VCaP (cell line): ENCODE measurements at regions not wholly inside any gene's neighbourhood (a gene's known extent, or its start where the extent isn't known, plus 50 kb on each side); places are given as distances from the start of the nearest gene placed in this dataset.
"Not testable (repeated sequence)": the region's sequence is repeated elsewhere in the genome, so short reads cannot be mapped to it uniquely, and the experiment has no call there.

Source experiments
- H3K27ac ChIP-seq: fragments of 450-650 bp; 2 replicates; pipeline ENCODE4 v1.5.1; 2017
- CTCF ChIP-seq: fragments of 450-650 bp; conservative IDR thresholded peaks from 2 replicates; pipeline ENCODE4 v1.5.1; 2017; ENCODE audit warnings: mild to moderate bottlenecking, moderate library complexity

DNA sequence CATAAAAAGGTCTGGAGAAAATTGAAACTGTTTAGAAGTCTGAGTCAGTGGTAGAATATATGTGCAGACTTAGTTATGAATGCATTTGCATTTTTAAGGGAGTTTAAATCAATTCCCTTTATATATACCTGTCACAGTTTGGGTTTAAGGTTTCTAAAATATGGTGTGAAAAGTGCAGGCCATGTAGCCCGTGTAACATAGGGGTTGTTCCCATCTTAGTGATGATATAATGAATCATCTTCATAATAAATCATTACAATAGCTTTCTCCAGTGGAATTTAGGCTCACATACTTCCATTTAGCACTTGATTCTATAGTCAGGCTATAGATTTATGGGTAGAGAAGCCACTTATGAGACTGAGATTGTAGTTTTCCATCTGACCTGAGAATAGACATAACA, 1162.4 kb downstream of the SLC16A7 start:
- no peak overlapping the region for H3K27ac ChIP-seq
- TF ChIP-seq CTCF, result no peak

DNA sequence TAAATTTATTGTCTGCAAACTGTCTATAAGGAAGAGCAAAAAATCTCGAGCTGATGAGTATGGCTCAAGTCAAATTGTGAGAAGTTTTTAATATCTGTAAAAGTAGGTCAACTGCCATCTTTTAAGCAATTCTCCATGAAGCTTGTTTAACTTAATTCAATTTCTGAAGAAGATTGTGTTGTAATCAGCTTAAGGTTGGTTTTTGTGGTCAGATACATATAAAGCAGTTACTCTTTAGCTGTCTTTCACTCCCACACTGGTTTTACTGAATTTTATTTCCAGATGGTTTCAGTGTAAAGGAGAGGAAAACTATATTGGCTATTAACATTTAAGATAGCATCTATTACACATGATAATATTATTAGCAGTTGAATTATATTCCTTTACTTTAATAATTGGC, 1165.1 kb downstream of the SLC16A7 start:
- TF ChIP-seq CTCF, result no peak
- no peak overlapping the region for H3K27ac ChIP-seq

- H3K27ac ChIP-seq, result not testable (repeated sequence)
Measured at GRCh38 chr12:60801166-60801565, 1205.3 kb downstream of the SLC16A7 start.

GRCh38 chr12:60803147-60803546, 1207.3 kb downstream of the SLC16A7 start:
- no peak overlapping the region for H3K27ac ChIP-seq
- TF ChIP-seq CTCF, result no peak

DNA sequence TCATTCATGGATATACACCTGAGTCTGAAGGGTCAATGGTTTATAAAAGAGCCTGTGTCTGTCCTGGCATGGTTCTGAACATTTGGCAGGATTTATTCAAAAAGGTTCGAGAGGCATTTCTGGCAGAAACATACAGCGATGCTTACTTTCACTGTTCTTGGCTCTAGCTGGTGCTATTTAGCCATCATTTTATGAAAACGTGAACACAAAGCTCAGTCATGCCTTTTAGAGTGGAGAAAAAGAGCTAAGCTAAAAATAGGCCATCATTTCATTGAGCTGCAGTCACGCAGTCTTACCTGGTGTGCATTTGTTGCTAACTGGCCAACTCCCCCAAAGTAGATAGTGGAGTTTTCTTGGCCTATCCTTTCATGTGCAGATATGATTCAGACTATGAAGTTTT, 1209.5 kb downstream of the SLC16A7 start:
- TF ChIP-seq CTCF, result no peak
- H3K27ac ChIP-seq, result no peak overlapping the region

- no peak overlapping the region for H3K27ac ChIP-seq
- TF ChIP-seq CTCF, result no peak
Measured at GRCh38 chr12:60819794-60820193, 1224.0 kb downstream of the SLC16A7 start.

GRCh38 chr12:60822580-60822979, 1226.8 kb downstream of the SLC16A7 start:
- no peak overlapping the region for H3K27ac ChIP-seq
- no peak for TF ChIP-seq CTCF

- no peak for TF ChIP-seq CTCF
- no peak overlapping the region for H3K27ac ChIP-seq
Measured at GRCh38 chr12:60830381-60830780, 1234.6 kb downstream of the SLC16A7 start.
